ENCODE measurements at regions not wholly inside any gene's neighbourhood (a gene's known extent, or its start where the extent isn't known, plus 50 kb on each side); places are given as distances from the start of the nearest gene placed in this dataset.

DNA sequence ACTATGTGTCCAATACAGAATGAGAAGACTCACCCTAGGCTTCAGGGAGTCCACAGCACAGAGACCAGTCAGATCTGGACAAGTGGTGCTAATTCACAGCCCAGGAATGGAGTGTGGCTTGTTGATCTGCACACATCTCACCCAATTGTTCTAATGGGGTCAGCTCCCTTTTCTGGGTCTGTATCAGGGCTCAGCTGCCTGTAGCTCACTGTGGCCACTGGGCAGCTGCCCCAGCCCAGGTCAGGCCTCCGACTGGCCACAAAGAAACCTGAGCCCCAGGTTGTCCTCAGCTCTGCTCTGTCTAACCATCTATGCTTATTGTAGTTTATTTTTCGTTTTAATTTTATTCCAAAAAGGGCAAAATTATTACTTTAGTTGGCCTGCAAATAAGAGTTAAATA is 202.3 kb upstream of the RAB6C start:
- TF ChIP-seq, protein P1, sequence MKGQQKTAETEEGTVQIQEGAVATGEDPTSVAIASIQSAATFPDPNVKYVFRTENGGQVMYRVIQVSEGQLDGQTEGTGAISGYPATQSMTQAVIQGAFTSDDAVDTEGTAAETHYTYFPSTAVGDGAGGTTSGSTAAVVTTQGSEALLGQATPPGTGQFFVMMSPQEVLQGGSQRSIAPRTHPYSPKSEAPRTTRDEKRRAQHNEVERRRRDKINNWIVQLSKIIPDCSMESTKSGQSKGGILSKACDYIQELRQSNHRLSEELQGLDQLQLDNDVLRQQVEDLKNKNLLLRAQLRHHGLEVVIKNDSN (CRISPR knock-in tag; IDR thresholded peaks at IDR 0.05): no peak
- TF ChIP-seq, protein P2, sequence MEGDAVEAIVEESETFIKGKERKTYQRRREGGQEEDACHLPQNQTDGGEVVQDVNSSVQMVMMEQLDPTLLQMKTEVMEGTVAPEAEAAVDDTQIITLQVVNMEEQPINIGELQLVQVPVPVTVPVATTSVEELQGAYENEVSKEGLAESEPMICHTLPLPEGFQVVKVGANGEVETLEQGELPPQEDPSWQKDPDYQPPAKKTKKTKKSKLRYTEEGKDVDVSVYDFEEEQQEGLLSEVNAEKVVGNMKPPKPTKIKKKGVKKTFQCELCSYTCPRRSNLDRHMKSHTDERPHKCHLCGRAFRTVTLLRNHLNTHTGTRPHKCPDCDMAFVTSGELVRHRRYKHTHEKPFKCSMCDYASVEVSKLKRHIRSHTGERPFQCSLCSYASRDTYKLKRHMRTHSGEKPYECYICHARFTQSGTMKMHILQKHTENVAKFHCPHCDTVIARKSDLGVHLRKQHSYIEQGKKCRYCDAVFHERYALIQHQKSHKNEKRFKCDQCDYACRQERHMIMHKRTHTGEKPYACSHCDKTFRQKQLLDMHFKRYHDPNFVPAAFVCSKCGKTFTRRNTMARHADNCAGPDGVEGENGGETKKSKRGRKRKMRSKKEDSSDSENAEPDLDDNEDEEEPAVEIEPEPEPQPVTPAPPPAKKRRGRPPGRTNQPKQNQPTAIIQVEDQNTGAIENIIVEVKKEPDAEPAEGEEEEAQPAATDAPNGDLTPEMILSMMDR (IDR thresholded peaks at IDR 0.05): no peak
- TF ChIP-seq, protein P3, sequence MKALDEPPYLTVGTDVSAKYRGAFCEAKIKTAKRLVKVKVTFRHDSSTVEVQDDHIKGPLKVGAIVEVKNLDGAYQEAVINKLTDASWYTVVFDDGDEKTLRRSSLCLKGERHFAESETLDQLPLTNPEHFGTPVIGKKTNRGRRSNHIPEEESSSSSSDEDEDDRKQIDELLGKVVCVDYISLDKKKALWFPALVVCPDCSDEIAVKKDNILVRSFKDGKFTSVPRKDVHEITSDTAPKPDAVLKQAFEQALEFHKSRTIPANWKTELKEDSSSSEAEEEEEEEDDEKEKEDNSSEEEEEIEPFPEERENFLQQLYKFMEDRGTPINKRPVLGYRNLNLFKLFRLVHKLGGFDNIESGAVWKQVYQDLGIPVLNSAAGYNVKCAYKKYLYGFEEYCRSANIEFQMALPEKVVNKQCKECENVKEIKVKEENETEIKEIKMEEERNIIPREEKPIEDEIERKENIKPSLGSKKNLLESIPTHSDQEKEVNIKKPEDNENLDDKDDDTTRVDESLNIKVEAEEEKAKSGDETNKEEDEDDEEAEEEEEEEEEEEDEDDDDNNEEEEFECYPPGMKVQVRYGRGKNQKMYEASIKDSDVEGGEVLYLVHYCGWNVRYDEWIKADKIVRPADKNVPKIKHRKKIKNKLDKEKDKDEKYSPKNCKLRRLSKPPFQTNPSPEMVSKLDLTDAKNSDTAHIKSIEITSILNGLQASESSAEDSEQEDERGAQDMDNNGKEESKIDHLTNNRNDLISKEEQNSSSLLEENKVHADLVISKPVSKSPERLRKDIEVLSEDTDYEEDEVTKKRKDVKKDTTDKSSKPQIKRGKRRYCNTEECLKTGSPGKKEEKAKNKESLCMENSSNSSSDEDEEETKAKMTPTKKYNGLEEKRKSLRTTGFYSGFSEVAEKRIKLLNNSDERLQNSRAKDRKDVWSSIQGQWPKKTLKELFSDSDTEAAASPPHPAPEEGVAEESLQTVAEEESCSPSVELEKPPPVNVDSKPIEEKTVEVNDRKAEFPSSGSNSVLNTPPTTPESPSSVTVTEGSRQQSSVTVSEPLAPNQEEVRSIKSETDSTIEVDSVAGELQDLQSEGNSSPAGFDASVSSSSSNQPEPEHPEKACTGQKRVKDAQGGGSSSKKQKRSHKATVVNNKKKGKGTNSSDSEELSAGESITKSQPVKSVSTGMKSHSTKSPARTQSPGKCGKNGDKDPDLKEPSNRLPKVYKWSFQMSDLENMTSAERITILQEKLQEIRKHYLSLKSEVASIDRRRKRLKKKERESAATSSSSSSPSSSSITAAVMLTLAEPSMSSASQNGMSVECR (CRISPR knock-in tag; IDR thresholded peaks at IDR 0.05; ENCODE audit: borderline replicate concordance): no peak
- TF ChIP-seq HMGA2 (CRISPR knock-in tag; IDR thresholded peaks at IDR 0.05) (no peak), GABPB1 (CRISPR knock-in tag; IDR thresholded peaks at IDR 0.05) (no peak), MYBL2 (CRISPR knock-in tag; IDR thresholded peaks at IDR 0.05) (no peak), NFE2L1 (CRISPR knock-in tag; IDR thresholded peaks at IDR 0.05) (no peak), ETV6 (CRISPR knock-in tag; IDR thresholded peaks at IDR 0.05) (no peak), EMX1 (CRISPR knock-in tag; IDR thresholded peaks at IDR 0.05) (no peak), RELA (CRISPR knock-in tag; IDR thresholded peaks at IDR 0.05; ENCODE audit: borderline replicate concordance) (no peak), NR3C1 (CRISPR knock-in tag; conservative IDR thresholded peaks at IDR 0.05; ENCODE audit: low read depth) (no peak)
- TF ChIP-seq, protein P4, sequence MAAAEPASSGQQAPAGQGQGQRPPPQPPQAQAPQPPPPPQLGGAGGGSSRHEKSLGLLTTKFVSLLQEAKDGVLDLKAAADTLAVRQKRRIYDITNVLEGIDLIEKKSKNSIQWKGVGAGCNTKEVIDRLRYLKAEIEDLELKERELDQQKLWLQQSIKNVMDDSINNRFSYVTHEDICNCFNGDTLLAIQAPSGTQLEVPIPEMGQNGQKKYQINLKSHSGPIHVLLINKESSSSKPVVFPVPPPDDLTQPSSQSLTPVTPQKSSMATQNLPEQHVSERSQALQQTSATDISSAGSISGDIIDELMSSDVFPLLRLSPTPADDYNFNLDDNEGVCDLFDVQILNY (CRISPR knock-in tag; IDR thresholded peaks at IDR 0.05): no peak
- TF ChIP-seq, protein P5, sequence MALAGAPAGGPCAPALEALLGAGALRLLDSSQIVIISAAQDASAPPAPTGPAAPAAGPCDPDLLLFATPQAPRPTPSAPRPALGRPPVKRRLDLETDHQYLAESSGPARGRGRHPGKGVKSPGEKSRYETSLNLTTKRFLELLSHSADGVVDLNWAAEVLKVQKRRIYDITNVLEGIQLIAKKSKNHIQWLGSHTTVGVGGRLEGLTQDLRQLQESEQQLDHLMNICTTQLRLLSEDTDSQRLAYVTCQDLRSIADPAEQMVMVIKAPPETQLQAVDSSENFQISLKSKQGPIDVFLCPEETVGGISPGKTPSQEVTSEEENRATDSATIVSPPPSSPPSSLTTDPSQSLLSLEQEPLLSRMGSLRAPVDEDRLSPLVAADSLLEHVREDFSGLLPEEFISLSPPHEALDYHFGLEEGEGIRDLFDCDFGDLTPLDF (CRISPR knock-in tag; IDR thresholded peaks at IDR 0.05): no peak
- TF ChIP-seq, protein P6, sequence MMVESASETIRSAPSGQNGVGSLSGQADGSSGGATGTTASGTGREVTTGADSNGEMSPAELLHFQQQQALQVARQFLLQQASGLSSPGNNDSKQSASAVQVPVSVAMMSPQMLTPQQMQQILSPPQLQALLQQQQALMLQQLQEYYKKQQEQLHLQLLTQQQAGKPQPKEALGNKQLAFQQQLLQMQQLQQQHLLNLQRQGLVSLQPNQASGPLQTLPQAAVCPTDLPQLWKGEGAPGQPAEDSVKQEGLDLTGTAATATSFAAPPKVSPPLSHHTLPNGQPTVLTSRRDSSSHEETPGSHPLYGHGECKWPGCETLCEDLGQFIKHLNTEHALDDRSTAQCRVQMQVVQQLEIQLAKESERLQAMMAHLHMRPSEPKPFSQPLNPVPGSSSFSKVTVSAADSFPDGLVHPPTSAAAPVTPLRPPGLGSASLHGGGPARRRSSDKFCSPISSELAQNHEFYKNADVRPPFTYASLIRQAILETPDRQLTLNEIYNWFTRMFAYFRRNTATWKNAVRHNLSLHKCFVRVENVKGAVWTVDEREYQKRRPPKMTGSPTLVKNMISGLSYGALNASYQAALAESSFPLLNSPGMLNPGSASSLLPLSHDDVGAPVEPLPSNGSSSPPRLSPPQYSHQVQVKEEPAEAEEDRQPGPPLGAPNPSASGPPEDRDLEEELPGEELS (CRISPR knock-in tag; IDR thresholded peaks at IDR 0.05): no peak
